GM04503 (cell line): ENCODE measurements at regions not wholly inside any gene's neighbourhood (a gene's known extent, or its start where the extent isn't known, plus 50 kb on each side); places are given as distances from the start of the nearest gene placed in this dataset.

Experiments
- DNase-seq: peaks from one replicate; pipeline ENCODE4 v3.0.0-alpha.2; 2012; ENCODE audit warnings: low read depth

DNA sequence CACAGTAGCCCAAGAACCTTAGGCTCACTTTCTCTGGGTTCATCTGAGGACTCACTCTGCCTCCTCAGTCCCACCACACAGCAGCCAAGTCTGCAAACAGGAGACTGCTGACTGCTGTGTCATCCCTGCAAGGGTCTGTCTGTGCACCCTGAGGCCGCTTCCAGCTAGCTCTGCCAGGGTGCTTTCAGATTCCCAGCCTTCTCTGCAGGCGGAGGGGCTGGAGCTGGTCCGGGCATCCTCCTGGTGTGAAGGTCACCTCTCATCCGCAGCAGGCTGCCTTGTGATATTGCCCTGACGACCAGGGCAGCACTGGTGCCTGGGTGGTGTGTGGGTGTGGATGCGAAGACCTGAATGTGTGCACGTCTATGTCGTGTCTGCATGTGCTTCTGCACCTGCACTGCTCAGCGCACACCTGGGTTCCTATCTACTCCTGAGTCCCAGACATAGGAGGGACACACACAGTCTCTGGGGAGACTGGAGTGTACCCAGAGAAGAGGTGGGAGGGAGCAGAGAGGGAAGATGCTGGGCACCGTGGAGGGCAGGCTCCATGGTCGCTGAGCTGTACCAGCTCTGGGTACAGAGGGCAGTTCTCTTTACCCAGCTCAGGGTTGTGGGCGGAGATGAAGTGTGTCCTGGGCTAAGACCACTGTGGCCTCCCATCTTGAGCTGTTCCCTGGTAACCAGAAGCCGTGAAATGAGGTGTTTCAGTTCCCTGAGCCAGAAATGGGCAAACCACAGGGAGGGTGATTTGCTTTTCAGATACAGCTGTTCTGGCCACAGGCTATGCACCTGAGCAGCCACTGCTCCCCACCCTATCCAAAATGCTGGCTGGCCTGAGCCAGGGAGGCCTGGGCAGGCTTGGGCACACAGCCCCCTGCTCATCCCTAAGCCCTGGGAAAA is 160.9 kb upstream of the CSF3R start:
- no peak for DNase-seq

- no peak for DNase-seq
Measured at GRCh38 chr1:36642802-36643201, 160.1 kb upstream of the CSF3R start.

DNA sequence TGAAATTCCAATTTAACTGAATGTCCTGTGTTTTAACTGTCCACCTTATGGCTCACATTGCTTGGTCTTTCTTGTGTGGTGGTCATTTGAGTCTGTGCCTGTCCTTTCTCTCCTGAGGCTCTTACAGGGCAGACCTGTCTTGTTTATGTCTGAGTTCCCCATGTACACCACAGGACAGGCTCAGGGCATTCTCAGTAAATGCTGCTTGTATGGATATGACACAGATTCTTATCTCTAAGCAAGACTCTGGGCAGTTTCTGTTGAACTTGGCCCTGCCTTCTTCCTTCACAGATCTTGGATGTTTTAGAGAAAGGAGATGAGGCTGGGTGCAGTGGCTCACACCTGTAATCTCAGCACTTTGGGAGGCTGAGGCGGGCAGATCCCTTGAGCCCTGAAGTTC is 159.1 kb upstream of the CSF3R start:
- no peak for DNase-seq

GRCh38 chr1:36639461-36639860 is 156.7 kb upstream of the CSF3R start:
- DNase-seq, result no peak

- DNase-seq, result no peak
Measured at GRCh38 chr1:36638268-36638667, 155.6 kb upstream of the CSF3R start.

DNA sequence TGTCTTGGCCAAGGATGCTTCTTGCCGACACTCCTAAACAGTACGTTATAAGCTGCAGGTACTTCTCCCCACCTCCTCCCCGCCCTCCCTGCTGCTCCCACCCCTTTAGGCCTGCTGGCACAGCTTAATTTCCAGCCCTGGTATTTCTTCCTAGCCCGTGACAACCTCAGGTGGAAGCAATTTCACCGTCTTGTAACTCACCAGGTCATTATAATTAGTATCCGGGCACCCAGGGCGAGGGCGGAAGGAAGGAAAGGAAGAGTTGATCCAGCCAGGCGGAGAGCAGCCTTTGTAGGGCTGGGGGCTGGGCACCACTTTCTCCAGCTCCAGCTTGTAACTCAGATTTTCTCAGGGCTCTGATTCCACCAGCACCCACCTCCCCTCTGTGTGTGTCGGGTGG is 153.5 kb upstream of the CSF3R start:
- DNase-seq, result no peak

- no peak for DNase-seq
Measured at GRCh38 chr1:36635284-36635683, 152.6 kb upstream of the CSF3R start.

- DNase-seq, result no peak
Measured at GRCh38 chr1:36628804-36629203, 146.1 kb upstream of the CSF3R start.

DNA sequence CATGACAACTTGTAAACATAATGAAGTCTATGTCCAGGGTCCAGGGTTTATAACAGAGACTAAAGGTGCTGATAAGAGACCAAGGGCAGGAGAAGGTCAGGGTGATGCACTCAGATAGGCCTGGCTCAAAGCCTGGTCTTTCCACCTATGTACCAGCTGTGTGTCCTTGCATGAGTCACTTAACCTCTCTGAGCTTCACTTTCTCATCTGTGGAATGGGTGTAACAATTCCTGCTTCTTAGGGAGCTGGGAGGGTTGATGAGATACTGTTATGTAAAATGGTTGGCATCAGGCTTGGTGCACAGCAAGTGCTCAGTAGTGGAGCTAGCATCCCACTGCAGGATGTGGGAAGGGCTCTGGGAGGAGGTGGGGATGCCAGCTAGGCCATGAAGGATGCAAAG is 143.7 kb upstream of the CSF3R start:
- DNase-seq, result no peak

DNA sequence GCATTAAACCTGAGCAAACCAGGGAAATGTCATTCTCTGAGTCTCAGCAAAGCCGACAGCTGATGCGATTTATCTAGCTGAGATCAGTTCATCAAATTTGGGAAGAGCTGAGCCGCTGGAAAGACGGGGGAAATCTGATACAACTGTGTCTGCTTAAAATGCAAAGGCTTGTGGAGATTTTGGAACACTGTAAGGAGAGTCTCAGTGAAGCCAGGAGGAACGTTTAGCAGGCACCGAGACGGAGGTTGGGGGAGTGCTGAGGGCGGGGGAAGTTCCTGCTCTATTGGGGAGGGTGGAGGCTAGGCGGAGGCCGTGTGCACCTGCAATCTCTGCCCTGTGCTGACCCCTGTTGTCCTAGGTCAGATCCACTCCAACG is 143.2 kb upstream of the CSF3R start:
- no peak for DNase-seq

DNA sequence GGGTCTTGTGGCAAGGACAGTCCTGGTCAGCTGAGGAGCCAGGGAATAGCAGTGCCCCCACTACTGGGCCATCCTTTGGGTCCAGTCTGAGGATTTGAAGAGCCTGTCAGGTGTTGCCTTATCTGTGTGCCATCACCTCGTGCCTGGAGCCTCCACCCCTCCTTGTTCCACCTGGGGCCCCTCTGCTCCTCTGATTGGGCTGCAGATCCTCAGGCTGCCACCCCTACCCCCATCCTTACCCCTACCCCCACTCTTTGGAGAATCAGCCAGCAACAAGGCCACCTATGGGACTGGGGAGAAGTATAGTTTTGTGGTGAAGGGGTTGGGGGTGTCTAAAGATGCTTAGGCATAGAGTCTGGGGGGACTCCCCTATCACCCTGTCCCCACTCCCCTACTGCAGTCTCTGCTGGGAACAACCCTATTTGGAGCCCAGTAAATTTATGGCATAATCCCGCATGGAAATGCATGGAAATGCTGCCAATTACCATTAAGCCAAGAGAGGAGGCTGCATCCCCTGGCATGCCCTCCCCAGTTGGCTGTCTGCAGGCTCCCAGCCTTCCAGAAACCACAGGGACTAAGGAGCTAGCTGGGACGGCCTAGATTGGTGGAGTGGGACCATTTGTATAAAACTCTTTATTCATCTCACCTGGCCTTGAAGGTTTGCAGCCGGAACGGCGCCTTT is 142.7 kb upstream of the CSF3R start:
- DNase-seq, result no peak

GRCh38 chr1:36624466-36624865 is 141.8 kb upstream of the CSF3R start:
- no peak for DNase-seq

DNA sequence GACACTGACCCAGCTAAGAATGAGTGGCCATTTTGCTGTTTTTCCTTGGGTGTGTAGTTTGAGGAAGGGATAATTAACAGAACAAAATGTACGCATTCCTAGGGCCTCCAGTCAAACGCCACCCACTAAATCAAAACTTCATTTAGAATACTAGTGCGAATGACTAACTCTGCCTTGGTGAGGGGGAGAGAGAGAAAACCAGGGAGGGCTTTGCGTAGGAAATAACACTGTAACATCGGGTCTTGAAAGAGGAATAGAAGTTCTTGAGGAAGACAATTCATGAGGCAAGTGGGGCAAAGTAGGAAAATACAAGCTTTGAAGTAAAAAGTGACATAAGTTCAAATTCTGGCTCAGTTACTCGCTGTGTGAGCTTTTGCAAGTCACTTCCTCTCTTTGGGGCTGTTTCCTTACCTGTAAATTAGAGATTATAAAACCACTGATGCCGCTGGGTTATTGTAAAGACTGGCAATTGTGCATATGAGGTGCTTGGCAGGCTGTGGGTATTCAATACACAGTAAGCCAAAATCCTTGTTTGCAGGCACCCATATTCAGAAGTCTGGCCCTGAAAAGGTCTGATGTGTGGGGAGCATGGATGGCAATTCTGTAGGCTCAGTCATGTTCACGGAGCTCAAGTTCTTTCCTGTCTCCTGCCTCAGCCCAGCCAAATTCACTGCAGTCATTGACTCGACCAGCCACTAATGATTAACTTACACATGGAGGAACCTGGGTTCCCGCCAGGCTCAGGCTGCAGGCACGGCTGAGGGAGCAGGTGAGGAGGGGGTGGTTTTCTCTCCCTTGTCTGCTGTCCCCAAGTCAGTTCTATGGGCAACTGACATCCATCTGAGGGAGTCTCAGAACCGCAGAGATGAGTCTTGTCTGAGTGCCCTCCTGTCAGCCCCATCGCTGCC is 140.3 kb upstream of the CSF3R start:
- DNase-seq, result no peak

DNA sequence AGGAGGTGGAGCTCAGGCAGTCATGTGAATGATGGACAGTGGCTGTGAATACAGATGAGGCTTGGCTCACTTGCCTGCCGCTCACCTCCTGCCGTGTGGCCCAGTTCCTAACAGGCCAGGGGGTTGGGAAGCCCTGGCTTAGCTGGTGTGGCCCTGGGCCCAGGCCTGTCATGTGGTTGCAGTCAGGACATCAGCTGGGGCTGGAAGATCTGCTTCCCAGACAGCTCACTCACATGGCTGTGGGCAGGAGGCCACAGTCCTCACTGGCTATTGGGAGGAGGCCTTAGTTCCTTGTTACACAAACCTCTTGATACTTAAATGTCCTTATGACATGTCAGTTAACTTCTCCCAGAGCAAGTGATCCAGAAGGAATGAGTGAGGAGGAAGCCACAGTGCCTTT is 138.8 kb upstream of the CSF3R start:
- no peak for DNase-seq

GRCh38 chr1:36620142-36620541 is 137.4 kb upstream of the CSF3R start:
- DNase-seq, result no peak

GRCh38 chr1:36614991-36615390 is 132.3 kb upstream of the CSF3R start:
- DNase-seq, result no peak

- no peak for DNase-seq
Measured at GRCh38 chr1:36614571-36614970, 131.9 kb upstream of the CSF3R start.

DNA sequence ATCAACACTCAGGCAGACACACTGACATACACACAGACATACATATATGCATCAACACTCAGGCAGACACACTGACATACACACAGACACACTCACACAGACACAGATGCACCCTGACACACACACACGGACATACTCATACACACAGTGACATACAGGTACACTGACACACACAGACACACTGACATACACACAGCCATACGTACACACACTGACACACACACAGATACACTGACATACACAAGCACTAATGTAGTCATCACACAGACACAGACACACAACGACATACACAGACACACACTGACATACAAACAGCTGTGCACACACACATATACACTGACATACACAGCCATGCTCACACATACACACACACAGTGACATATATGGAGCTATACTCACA is 131.0 kb upstream of the CSF3R start:
- no peak for DNase-seq

DNA sequence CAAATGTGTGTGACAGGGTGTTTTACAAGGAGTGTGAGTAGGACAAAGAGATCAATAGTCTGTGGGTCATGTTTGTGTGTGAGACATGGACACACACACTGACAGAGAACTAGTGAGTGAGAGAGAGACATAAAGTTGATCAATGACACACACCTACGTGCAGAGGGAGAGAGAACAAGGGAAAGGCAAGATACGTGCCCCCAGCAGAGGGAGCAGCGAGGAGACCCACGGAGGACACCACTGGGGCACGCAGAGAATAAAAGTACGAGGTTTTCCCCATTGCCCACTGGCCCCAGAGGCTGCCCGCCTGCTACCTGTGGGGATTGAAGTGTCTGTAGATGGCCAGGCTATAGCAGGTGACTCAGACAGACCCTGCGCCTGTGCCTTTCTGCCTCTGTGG is 130.2 kb upstream of the CSF3R start:
- DNase-seq, result no peak

GRCh38 chr1:36612121-36612520 is 129.4 kb upstream of the CSF3R start:
- no peak for DNase-seq

GRCh38 chr1:36609241-36610027 is 126.7 kb upstream of the CSF3R start:
- DNase-seq, result no peak

- DNase-seq, result no peak
Measured at GRCh38 chr1:36608272-36608671, 125.6 kb upstream of the CSF3R start.
